HG02970 (cell line): ENCODE measurements at regions not wholly inside any gene's neighbourhood (a gene's known extent, or its start where the extent isn't known, plus 50 kb on each side); places are given as distances from the start of the nearest gene placed in this dataset.

ENCODE experiments used
- ATAC-seq: cut with Tn5 transposase; IDR thresholded peaks from one replicate; pipeline ENCODE4 v1.9.1; 2021; ENCODE audit warnings: mild to moderate bottlenecking, moderate library complexity, moderate number of reproducible peaks; ENCODE audit not compliant: unreplicated experiment, low FRiP score

DNA sequence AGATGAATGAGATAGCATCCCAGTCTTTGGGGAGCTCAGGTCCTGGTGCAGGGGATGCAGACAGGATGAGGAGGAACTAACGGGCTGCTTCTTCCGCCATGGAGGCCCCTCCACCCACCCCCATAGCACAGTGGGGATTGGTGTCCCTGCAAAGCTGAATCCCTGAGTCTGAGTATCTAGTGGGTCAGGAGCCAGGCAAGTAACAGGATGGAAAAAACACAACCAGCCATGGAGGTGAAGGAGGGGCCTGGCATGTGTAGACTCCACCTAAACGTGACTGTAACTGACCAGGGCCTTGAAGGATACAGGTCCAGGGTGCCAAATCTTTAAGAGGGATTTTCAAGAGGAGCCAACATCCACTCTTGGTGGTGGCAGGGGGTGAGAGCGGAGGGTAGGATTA, 327.8 kb upstream of the MSX2 start:
- ATAC-seq = no peak

GRCh38 chr5:174397206-174397605, 327.2 kb upstream of the MSX2 start:
- ATAC-seq = no peak

DNA sequence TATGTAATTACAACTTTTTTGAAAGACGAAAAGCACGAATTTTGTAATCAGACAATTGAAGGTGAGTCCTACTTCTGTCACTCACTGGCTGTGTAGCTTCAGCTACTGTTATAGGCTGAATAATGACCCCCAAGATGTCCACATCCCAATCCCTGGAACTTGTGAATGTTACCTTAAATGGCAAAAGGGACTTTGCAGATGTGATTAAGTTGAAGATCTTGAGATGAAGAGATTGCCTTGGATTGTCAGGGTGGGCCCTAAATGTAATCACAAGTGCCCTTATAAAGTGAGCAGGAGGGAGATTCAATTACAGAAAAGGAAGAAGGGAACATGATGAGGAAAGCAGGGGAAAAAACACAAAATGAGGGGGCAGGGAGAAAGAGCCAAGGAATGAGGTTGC, 326.2 kb upstream of the MSX2 start:
- no peak for ATAC-seq

GRCh38 chr5:174399411-174399810, 325.0 kb upstream of the MSX2 start:
- ATAC-seq = no peak

- no peak for ATAC-seq
Observed at GRCh38 chr5:174400461-174400860, 323.9 kb upstream of the MSX2 start.

DNA sequence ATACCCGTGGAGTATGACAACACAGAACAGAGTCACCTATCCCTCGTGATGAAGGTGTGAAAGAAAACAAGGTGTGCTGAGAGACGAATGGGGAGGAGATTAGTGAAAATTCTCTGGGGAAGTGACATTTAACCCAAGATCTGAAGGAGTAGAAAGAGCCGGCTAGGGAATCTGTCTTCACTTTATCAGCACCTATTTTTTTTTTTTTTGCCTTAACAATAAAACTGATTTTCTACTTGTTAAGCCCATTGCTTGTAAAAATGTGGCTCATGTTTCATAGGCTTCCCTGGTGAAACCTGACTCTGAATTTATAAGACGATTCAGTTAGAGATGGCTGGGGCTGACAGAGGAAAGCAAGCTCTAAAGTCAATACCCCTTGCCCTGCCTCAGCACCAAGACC, 322.6 kb upstream of the MSX2 start:
- ATAC-seq = no peak

- no peak for ATAC-seq
Observed at GRCh38 chr5:174402222-174402812, 322.1 kb upstream of the MSX2 start.

DNA sequence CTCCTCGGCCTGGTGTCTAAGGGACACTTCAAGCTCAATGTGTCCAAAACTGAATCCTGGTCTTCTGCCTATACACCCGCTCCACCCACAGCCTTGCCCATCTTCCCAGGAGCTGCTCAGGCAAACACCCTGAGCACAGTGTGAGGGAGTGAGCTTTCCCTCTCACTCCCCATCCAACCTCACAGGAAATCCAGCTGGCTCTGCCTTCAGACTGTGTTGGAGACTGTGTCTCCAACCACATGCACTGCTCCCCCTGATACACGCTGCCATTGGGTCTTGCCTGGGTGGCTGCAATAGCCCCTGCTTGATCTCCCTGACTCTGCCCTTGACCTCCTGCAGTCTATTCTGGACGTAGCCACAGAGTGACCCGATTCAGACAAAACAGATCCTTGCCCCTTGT, 319.5 kb upstream of the MSX2 start:
- ATAC-seq = no peak

DNA sequence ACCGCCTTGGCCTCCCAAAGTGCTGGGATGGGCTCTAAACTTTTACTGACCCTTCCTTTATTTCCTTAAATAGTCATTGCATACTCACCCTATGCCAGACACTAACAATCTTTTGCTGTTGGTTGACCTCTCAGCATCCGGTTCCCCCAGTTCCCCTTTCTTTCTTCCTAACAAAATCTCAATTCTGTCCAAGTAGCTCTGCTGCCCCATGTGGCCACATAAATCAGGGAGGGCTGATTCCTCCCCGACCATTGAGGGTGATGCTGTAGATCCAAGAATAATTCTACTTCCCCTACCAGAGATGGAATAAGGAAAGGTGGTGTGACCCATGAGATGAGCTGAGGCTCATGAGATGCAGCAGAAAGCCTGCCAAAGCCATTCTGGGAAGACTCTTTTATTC, 315.3 kb upstream of the MSX2 start:
- ATAC-seq = no peak

DNA sequence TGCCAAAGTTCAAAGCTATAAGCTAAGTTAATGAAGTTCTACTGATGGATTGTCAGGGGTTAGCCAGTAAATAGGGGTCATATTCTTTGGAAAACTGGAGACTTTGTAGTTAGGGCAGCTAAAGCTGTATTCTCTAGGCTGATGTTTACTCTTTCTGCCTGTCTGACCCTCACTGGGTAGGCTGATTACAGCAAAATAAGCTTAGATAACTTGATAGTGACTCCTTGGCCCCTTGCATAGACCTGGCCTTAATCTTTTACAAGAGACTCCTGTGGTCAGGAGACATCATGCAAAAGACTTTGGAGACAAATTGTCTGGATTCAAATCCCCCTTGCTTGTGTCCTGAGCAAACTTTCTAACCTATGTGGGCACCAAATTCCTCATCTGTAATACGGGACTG, 314.4 kb upstream of the MSX2 start:
- ATAC-seq = no peak

GRCh38 chr5:174410716-174411478, 313.5 kb upstream of the MSX2 start:
- no peak for ATAC-seq

DNA sequence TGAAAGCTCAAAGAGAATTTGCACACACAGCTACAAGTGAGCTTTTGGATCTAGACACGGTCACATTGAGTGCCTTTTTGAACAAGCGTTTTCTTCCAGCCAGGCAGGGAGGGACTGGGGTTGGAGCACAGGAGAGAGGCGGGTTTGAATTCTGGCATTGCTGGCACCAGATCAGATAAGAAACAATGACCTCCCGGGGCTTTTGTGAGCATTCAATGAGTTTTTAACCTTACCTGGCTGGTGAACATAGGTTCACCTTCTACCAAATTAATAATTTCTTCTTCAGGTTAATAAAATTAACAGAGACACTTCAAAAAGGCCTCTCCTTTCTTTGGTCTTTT, 312.9 kb upstream of the MSX2 start:
- ATAC-seq = no peak

DNA sequence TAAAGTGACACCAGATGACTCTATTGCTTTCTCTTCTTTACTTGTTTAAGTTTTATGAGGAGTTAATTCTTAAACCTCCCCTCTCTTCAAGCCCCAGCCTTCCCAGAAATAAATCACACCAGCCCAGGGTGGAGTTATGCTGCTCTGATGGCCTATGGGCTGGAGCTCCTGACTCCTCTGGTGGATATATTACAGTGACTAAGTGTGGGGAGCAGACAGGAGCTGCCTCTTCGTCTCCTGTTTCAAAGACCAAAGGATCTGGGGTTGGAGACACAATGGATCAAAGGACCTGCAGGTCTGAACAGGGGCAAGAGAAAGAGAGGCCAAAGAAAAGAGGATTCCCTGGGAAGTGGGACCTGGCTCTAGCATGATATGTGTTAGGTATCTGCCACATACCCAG, 312.0 kb upstream of the MSX2 start:
- no peak for ATAC-seq

GRCh38 chr5:174412941-174413340, 311.4 kb upstream of the MSX2 start:
- ATAC-seq = no peak

GRCh38 chr5:174413567-174414314, 310.6 kb upstream of the MSX2 start:
- no peak for ATAC-seq

GRCh38 chr5:174414315-174414710, 310.1 kb upstream of the MSX2 start:
- ATAC-seq = no peak

DNA sequence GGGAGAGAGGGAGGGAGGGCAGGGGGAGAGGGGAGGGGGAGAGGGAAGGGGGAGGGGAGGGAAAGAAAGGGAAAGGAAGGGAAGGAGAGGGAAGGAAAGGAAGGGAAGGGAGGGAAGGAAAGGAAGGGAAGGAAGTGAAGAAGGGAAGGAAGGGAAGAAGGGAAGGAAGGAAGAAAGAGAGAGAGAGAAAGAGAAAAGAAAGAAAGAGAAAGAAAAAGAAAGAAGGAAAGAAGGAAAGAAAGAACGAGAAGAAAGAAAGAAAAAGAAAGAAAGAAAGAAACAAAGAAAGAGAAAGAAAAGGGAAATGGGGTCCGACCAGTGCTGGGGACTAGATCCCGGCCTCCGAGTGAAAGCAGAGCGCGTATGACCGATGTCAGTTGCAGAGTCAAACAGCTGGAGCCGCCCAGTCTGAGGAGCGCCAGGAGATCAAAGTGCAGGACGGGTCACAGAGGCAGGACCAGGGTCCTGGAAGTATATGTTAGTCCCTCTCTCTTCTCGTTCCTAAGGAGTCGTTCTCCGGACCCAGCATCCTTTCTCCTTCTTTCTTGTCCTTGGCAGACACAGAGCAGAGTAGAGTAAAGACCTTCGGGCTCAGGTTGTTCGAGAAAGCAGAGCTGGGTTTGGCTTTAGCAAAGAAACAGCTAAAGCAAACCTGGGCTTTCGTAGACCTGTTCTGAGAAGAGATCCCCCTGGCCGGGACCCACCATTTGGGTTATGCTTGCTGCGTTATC, 305.4 kb upstream of the MSX2 start:
- peak; percentile 19 for ATAC-seq

DNA sequence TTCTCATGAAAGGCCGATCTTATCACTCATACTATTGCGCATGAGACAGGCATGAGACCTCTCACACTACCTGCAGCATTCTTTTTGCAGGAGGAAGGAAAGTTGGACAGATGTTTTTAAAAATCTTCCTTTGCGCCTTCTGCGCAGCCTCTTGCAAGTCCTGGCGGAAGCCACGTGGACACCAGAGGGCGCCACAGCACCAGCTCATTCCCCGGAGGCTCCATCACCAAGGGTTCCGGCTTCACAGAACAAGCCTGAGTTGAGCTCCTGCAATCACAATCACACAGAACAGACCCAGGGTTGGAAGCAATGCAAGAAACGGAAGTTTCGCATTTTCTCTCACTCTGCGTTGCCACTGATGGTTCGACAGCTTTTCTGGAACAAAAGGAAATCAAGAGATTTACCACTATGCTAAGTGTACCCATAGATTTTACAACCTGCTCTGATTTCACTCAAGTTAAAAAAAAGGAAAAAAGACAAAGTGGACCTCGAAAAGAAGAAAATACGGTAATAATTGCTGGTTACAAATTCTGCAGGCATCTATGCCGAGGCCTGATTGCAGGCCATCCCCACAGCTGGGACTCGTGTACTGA, 304.7 kb upstream of the MSX2 start:
- peak; percentile 79 for ATAC-seq

GRCh38 chr5:174420651-174421407, 303.6 kb upstream of the MSX2 start:
- ATAC-seq = no peak

- ATAC-seq = no peak
Observed at GRCh38 chr5:174421408-174421805, 303.0 kb upstream of the MSX2 start.
